NB4 (cell line): ENCODE measurements at regions not wholly inside any gene's neighbourhood (a gene's known extent, or its start where the extent isn't known, plus 50 kb on each side); places are given as distances from the start of the nearest gene placed in this dataset.

Experiments used
- CTCF ChIP-seq: IDR thresholded peaks from one replicate; pipeline ENCODE4 v1.5.1; 2012; ENCODE audit warnings: low read depth, low read length
- POLR2A ChIP-seq: IDR thresholded peaks from 2 replicates; pipeline ENCODE4 v1.6.1; 2011; ENCODE audit warnings: mild to moderate bottlenecking; ENCODE audit not compliant: insufficient read length; ENCODE audit errors: extremely low read depth

- no peak for TF ChIP-seq CTCF
- no peak for TF ChIP-seq POLR2A
Measured at GRCh38 chr18:57863706-57864105, 60.6 kb upstream of the ATP8B1 start.
